ENCODE measurements at regions not wholly inside any gene's neighbourhood (a gene's known extent, or its start where the extent isn't known, plus 50 kb on each side); places are given as distances from the start of the nearest gene placed in this dataset.

DNA sequence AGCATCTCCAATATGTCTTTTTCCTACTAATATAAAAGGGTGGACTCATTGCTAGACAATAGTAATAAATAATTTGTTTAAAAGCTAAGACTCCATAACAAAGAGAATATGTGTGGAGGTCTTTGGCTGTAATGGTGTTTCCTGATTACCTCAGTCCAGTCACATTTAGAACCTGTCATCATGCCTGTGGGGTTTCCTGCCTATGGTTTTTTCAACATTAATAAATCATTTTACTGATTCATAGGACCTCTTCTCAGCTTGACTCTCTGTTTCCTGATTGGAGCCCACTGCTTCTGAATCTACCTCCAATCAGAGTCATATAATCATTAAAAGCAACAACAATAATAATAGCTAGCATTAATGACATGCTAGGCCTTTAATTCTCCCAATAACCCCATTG is 52.4 kb upstream of the GNAI1 start:
- no peak for TF ChIP-seq CEBPB (IDR thresholded peaks at IDR 0.05)
- no peak for TF ChIP-seq TAF1 (IDR thresholded peaks at IDR 0.05; ENCODE audit: low read depth)
- TF ChIP-seq EP300 (IDR thresholded peaks at IDR 0.05; ENCODE audit: borderline replicate concordance) = no peak
- TF ChIP-seq CREB1 (IDR thresholded peaks at IDR 0.05; ENCODE audit: low read depth) = no peak
- no peak for TF ChIP-seq TCF12 (IDR thresholded peaks at IDR 0.05; ENCODE audit: low read depth)

DNA sequence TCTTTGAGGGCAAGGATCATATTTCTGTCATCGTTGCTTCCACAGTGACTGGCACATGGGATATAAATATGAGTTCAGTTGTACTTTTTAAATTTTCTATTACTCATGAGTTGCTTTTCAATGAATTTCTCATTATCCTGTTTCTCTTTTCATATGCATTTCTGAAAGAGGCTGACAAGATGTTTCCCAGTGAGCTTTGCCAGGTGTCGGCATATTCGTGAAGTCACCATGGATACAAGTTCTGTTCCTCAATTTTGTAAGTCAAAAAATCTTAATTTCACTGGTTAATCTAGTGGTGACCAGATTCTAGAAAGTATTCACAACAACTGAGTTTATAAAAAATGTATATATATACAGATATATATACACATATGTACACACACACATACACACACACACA is 55.7 kb upstream of the GNAI1 start:
- TF ChIP-seq, protein P1, sequence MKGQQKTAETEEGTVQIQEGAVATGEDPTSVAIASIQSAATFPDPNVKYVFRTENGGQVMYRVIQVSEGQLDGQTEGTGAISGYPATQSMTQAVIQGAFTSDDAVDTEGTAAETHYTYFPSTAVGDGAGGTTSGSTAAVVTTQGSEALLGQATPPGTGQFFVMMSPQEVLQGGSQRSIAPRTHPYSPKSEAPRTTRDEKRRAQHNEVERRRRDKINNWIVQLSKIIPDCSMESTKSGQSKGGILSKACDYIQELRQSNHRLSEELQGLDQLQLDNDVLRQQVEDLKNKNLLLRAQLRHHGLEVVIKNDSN (IDR thresholded peaks at IDR 0.05) = no peak
- no peak for TF ChIP-seq CEBPB (IDR thresholded peaks at IDR 0.05)
- no peak for TF ChIP-seq RAD21 (IDR thresholded peaks at IDR 0.05; ENCODE audit: low read depth)
- TF ChIP-seq YY1 (IDR thresholded peaks at IDR 0.05; ENCODE audit: low read depth) = no peak
- TF ChIP-seq EGR1 (IDR thresholded peaks at IDR 0.05) = no peak

- TF ChIP-seq ZBTB7A (IDR thresholded peaks at IDR 0.05; ENCODE audit: low read depth) (no peak), CREB1 (IDR thresholded peaks at IDR 0.05; ENCODE audit: low read depth) (no peak), RAD21 (IDR thresholded peaks at IDR 0.05; ENCODE audit: low read depth) (no peak), FOXM1 (IDR thresholded peaks at IDR 0.05; ENCODE audit: borderline replicate concordance, low read depth) (no peak), EP300 (IDR thresholded peaks at IDR 0.05; ENCODE audit: borderline replicate concordance) (no peak), TAF1 (IDR thresholded peaks at IDR 0.05; ENCODE audit: low read depth) (no peak), TEAD4 (IDR thresholded peaks at IDR 0.05) (no peak), EGR1 (IDR thresholded peaks at IDR 0.05) (no peak), YY1 (IDR thresholded peaks at IDR 0.05; ENCODE audit: low read depth) (no peak), NFIC (IDR thresholded peaks at IDR 0.05) (no peak)
- TF ChIP-seq, protein P1 (IDR thresholded peaks at IDR 0.05) = no peak
These were observed 56.4 kb upstream of the GNAI1 start for GRCh38 chr7:80078159-80078731.

GRCh38 chr7:80070391-80070790 is 64.2 kb upstream of the GNAI1 start:
- TF ChIP-seq CEBPB (IDR thresholded peaks at IDR 0.05) (no peak), RAD21 (IDR thresholded peaks at IDR 0.05; ENCODE audit: low read depth) (no peak), NFIC (IDR thresholded peaks at IDR 0.05) (no peak), ZBTB7A (IDR thresholded peaks at IDR 0.05; ENCODE audit: low read depth) (no peak), MAX (IDR thresholded peaks at IDR 0.05) (no peak), CREB1 (IDR thresholded peaks at IDR 0.05; ENCODE audit: low read depth) (no peak)
- TF ChIP-seq, protein P2, sequence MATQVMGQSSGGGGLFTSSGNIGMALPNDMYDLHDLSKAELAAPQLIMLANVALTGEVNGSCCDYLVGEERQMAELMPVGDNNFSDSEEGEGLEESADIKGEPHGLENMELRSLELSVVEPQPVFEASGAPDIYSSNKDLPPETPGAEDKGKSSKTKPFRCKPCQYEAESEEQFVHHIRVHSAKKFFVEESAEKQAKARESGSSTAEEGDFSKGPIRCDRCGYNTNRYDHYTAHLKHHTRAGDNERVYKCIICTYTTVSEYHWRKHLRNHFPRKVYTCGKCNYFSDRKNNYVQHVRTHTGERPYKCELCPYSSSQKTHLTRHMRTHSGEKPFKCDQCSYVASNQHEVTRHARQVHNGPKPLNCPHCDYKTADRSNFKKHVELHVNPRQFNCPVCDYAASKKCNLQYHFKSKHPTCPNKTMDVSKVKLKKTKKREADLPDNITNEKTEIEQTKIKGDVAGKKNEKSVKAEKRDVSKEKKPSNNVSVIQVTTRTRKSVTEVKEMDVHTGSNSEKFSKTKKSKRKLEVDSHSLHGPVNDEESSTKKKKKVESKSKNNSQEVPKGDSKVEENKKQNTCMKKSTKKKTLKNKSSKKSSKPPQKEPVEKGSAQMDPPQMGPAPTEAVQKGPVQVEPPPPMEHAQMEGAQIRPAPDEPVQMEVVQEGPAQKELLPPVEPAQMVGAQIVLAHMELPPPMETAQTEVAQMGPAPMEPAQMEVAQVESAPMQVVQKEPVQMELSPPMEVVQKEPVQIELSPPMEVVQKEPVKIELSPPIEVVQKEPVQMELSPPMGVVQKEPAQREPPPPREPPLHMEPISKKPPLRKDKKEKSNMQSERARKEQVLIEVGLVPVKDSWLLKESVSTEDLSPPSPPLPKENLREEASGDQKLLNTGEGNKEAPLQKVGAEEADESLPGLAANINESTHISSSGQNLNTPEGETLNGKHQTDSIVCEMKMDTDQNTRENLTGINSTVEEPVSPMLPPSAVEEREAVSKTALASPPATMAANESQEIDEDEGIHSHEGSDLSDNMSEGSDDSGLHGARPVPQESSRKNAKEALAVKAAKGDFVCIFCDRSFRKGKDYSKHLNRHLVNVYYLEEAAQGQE (IDR thresholded peaks at IDR 0.05; ENCODE audit: low read depth) = no peak
- TF ChIP-seq, protein P1 (IDR thresholded peaks at IDR 0.05) = no peak

- TF ChIP-seq NFIC (IDR thresholded peaks at IDR 0.05) (no peak), TAF1 (IDR thresholded peaks at IDR 0.05; ENCODE audit: low read depth) (no peak), TCF12 (IDR thresholded peaks at IDR 0.05; ENCODE audit: low read depth) (no peak), ZBTB7A (IDR thresholded peaks at IDR 0.05; ENCODE audit: low read depth) (no peak)
- TF ChIP-seq, protein P1 (IDR thresholded peaks at IDR 0.05) = no peak
These were observed 68.0 kb upstream of the GNAI1 start for GRCh38 chr7:80066639-80067038.

DNA sequence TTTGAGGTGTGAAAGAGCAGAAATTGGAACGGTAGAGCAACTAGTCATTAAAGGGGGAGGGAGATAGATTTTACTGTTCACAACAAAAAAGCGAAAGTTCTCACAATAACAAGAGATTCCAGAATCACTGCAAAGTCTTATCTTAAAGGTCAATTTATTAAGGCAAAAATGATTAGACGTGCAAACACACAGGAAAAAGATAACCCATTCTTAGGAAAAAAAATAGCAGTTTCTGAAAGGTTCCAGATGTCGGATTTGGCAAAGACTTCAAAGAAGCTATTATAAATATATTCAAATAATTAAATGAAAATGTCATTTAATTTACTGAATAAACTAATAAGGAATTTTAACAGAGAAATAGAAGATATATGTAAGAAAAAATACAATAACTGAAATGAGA is 70.8 kb upstream of the GNAI1 start:
- no peak for TF ChIP-seq MAX (IDR thresholded peaks at IDR 0.05)
- TF ChIP-seq, protein P2 (IDR thresholded peaks at IDR 0.05; ENCODE audit: low read depth) = no peak
- no peak for TF ChIP-seq RAD21 (IDR thresholded peaks at IDR 0.05; ENCODE audit: low read depth)
- no peak for TF ChIP-seq TCF12 (IDR thresholded peaks at IDR 0.05; ENCODE audit: low read depth)
- TF ChIP-seq TEAD4 (IDR thresholded peaks at IDR 0.05) = no peak
- no peak for TF ChIP-seq YY1 (IDR thresholded peaks at IDR 0.05; ENCODE audit: low read depth)
- TF ChIP-seq FOXM1 (IDR thresholded peaks at IDR 0.05; ENCODE audit: borderline replicate concordance, low read depth) = no peak
- no peak for TF ChIP-seq CEBPB (IDR thresholded peaks at IDR 0.05)
- no peak for TF ChIP-seq EGR1 (IDR thresholded peaks at IDR 0.05)
- no peak for TF ChIP-seq TAF1 (IDR thresholded peaks at IDR 0.05; ENCODE audit: low read depth)
- TF ChIP-seq CREB1 (IDR thresholded peaks at IDR 0.05; ENCODE audit: low read depth) = no peak
- TF ChIP-seq, protein P1 (IDR thresholded peaks at IDR 0.05) = no peak
- no peak for TF ChIP-seq EP300 (IDR thresholded peaks at IDR 0.05; ENCODE audit: borderline replicate concordance)
- TF ChIP-seq ZBTB7A (IDR thresholded peaks at IDR 0.05; ENCODE audit: low read depth) = no peak
- no peak for TF ChIP-seq NFIC (IDR thresholded peaks at IDR 0.05)

Data from Ishikawa (cell line).